ENCODE measurements at regions not wholly inside any gene's neighbourhood (a gene's known extent, or its start where the extent isn't known, plus 50 kb on each side); places are given as distances from the start of the nearest gene placed in this dataset.

DNA sequence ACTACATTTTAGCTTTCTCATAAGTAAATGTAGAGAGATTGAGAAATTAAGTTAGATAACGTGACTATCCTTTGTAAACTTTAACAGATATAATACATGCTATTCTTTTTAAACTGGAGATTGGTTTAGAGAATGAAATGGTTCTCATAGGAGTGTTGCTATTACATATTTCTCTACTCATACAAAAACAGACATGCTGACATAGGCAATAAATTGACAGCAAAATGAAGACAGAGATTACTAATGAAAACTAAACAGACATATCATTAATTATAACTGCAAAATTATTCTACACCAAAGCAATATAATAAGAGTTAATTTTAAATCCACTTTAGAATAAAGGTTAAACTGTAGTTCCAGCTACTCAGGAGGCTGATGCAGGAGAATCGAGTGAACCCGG, 227.6 kb downstream of the CBLN2 start:
- TF ChIP-seq CTCF (IDR thresholded peaks at IDR 0.05; ENCODE audit: low read depth, low read length) (no peak), MAX (IDR thresholded peaks at IDR 0.05; ENCODE audit: low read depth, low read length) (no peak), MYC (IDR thresholded peaks at IDR 0.05; ENCODE audit: low read depth, low read length) (no peak), POLR2A (IDR thresholded peaks at IDR 0.05; ENCODE audit: extremely low read depth, insufficient read length) (no peak)

All from NB4 (cell line).